ENCODE measurements at regions not wholly inside any gene's neighbourhood (a gene's known extent, or its start where the extent isn't known, plus 50 kb on each side); places are given as distances from the start of the nearest gene placed in this dataset.

GRCh38 chr1:232718928-232719927, 86.0 kb upstream of the MAP10 start:
- Histone ChIP-seq H3K4me3 (no peak overlapping the region), H3K9ac (ENCODE audit: insufficient read depth in 1 of 2, low read depth in 2 of 2, low read length in 2 of 2) (no peak overlapping the region), H2AFZ (ENCODE audit: low read depth, low read length) (no peak overlapping the region), H4K20me1 (replicated peaks; ENCODE audit: control insufficient read depth, insufficient read depth, low read length) (no peaks in the 10 kb centered on the region), H3K79me2 (ENCODE audit: control insufficient read depth, insufficient read depth, low read length) (no peaks in the 10 kb centered on the region), H3K9me3 (replicated peaks; ENCODE audit: control insufficient read depth, insufficient read depth, low read depth, low read length) (no peaks in the 10 kb centered on the region), H3K27ac (ENCODE audit: extremely low read depth, low read depth, low read length) (no peak overlapping the region), H3K27me3 (ENCODE audit: control insufficient read depth in 2 of 2, insufficient read depth in 2 of 2, low read length in 2 of 2) (no peaks in the 10 kb centered on the region), H3K4me1 (replicated peaks in 1 of 2; ENCODE audit: control insufficient read depth in 2 of 2, insufficient read depth in 2 of 2, low read length in 2 of 2) (no peaks in the 10 kb centered on the region), H3K36me3 (ENCODE audit: control insufficient read depth, insufficient read depth, low read length) (no peaks in the 10 kb centered on the region), H3K4me2 (ENCODE audit: insufficient read depth, low read length) (no peak overlapping the region), H3K9me1 (ENCODE audit: control insufficient read depth, insufficient read depth, low read length) (no peaks in the 10 kb centered on the region)
- ChIA-PET CTCF (ENCODE audit: low intra/inter-chr PET ratio) (no interaction called here), POLR2A (no interaction called here)
- TF ChIP-seq, protein P1, sequence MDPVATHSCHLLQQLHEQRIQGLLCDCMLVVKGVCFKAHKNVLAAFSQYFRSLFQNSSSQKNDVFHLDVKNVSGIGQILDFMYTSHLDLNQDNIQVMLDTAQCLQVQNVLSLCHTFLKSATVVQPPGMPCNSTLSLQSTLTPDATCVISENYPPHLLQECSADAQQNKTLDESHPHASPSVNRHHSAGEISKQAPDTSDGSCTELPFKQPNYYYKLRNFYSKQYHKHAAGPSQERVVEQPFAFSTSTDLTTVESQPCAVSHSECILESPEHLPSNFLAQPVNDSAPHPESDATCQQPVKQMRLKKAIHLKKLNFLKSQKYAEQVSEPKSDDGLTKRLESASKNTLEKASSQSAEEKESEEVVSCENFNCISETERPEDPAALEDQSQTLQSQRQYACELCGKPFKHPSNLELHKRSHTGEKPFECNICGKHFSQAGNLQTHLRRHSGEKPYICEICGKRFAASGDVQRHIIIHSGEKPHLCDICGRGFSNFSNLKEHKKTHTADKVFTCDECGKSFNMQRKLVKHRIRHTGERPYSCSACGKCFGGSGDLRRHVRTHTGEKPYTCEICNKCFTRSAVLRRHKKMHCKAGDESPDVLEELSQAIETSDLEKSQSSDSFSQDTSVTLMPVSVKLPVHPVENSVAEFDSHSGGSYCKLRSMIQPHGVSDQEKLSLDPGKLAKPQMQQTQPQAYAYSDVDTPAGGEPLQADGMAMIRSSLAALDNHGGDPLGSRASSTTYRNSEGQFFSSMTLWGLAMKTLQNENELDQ (CRISPR knock-in tag; IDR thresholded peaks at IDR 0.05; ENCODE audit: borderline replicate concordance): no peak
- TF ChIP-seq ZNF592 (IDR thresholded peaks at IDR 0.05) (no peak), MED1 (CRISPR knock-in tag; IDR thresholded peaks at IDR 0.05; ENCODE audit: borderline replicate concordance) (no peak), KLF6 (CRISPR knock-in tag; IDR thresholded peaks at IDR 0.05; ENCODE audit: borderline replicate concordance) (no peak), ZNF583 (CRISPR knock-in tag; IDR thresholded peaks at IDR 0.05) (no peak), NELFE (IDR thresholded peaks at IDR 0.05; ENCODE audit: insufficient read depth, insufficient read length) (no peak), ATF7 (IDR thresholded peaks at IDR 0.05) (no peak), LCOR (CRISPR knock-in tag; IDR thresholded peaks at IDR 0.05) (no peak), CSDE1 (IDR thresholded peaks at IDR 0.05) (no peak)
- ATAC-seq (no peak), DNase-seq (ENCODE audit: extremely low read depth in 1 of 4, low spot score in 3 of 4) (no peak), FAIRE-seq (no peak)
- BruUV-seq (replicated peaks): no TSS peak
- intact Hi-C loops (cut with micrococcal nuclease): no loop called here
- in situ Hi-C loops (cut with MboI): no loop called here
- 0% methylated on average over 7 of the region's 7 CpGs for WGBS (ENCODE audit: insufficient coverage, low coverage, missing lambda C conversion rate)
